Suprapubic skin (tissue), 3 donors: ENCODE measurements at regions not wholly inside any gene's neighbourhood (a gene's known extent, or its start where the extent isn't known, plus 50 kb on each side); places are given as distances from the start of the nearest gene placed in this dataset.

Experiments used
- CTCF ChIP-seq, 2 donors: fragments of 200-600 bp in 1 of 2; fragments of 450-650 bp in 1 of 2; sonication (generic) in 1 of 2; IDR thresholded peaks; one replicate each; pipeline ENCODE4 v1.5.1; 2016 to 2019; ENCODE audit warnings: antibody characterized with exemption in 2 of 2, mild to moderate bottlenecking in 1 of 2, moderate library complexity in 1 of 2
- EP300 ChIP-seq: sonication (generic); formaldehyde crosslinking; IDR thresholded peaks from one replicate; pipeline ENCODE4 v1.6.1; 2017; ENCODE audit warnings: antibody characterized with exemption
- POLR2A ChIP-seq, 2 donors: fragments of 450-650 bp; IDR thresholded peaks; one replicate each; pipeline ENCODE4 v1.6.1; 2017; ENCODE audit warnings: antibody characterized with exemption in 2 of 2, mild to moderate bottlenecking in 2 of 2, moderate library complexity in 2 of 2

- no peak for TF ChIP-seq CTCF (IDR thresholded peaks at IDR 0.05)
- no peak for TF ChIP-seq EP300
- TF ChIP-seq POLR2A (IDR thresholded peaks at IDR 0.05), result no peak
These were observed 930.3 kb upstream of the PCDH9 start for GRCh38 chr13:68160466-68160865.
